NB4 (cell line): ENCODE measurements at regions not wholly inside any gene's neighbourhood (a gene's known extent, or its start where the extent isn't known, plus 50 kb on each side); places are given as distances from the start of the nearest gene placed in this dataset.

Experiments used
- CTCF ChIP-seq: IDR thresholded peaks from one replicate; pipeline ENCODE4 v1.5.1; 2012; ENCODE audit warnings: low read depth, low read length
- MYC ChIP-seq: IDR thresholded peaks from 2 replicates; pipeline ENCODE4 v1.6.1; 2011; ENCODE audit warnings: low read depth, low read length
- POLR2A ChIP-seq: IDR thresholded peaks from 2 replicates; pipeline ENCODE4 v1.6.1; 2011; ENCODE audit warnings: mild to moderate bottlenecking; ENCODE audit not compliant: insufficient read length; ENCODE audit errors: extremely low read depth

- TF ChIP-seq CTCF (no peak), MYC (no peak), POLR2A (no peak)
These were observed 880.9 kb downstream of the ANKRD7 start for GRCh38 chr7:119105381-119105780.
